ENCODE measurements at regions not wholly inside any gene's neighbourhood (a gene's known extent, or its start where the extent isn't known, plus 50 kb on each side); places are given as distances from the start of the nearest gene placed in this dataset.
"Not testable (repeated sequence)": the region's sequence is repeated elsewhere in the genome, so short reads cannot be mapped to it uniquely, and the experiment has no call there.

DNA sequence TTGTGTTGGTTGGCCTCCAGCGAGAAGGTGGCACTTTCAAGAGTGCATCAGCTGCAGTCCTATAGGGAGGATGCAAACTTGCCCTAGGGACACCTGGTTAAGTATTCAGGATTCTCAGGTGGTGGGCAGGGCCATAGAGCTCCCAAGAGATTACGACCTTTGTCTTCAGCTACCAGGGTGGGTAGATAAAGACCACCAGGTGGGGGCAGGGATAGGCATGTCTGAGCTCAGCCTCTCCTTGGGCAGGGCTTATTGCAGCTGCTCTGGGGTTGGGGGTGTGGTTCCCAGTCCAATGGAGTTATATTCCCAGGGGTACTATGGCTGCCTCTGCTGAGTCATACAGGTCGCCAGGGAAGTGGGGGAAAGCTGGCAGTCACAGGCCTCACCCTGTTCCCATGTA, 214.2 kb upstream of the OLFM3 start:
- not testable (repeated sequence) for TF ChIP-seq CTCF, POLR2AphosphoS5, EP300 (IDR thresholded peaks at IDR 0.05)

Data from upper lobe of left lung (tissue), 4 donors.